ENCODE measurements at regions not wholly inside any gene's neighbourhood (a gene's known extent, or its start where the extent isn't known, plus 50 kb on each side); places are given as distances from the start of the nearest gene placed in this dataset.
"Not testable (repeated sequence)": the region's sequence is repeated elsewhere in the genome, so short reads cannot be mapped to it uniquely, and the experiment has no call there.

DNA sequence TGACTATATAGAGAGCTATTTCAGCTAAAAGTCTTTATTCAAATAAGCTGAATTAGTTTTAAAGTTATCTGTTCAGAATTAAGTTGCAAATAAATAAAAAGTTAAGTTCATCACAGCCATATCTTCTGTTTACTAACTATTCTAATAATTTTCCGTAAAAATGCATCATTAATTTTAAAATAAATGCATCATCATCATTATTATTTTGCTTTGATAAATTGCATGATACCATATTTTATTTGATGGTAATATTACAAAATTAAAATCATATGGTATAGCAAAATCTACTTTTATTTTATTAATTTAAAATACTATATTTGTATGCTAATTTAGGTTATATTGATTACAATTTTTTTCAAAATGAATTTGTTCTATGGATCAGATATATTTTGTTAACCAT, 357.3 kb upstream of the NDST4 start:
- no peaks in the 10 kb centered on the region for H3K36me3 ChIP-seq
- intact Hi-C loops (cut with DNase I; ENCODE audit: low total_unique reads), result no loop called here
- H3K4me3 ChIP-seq, result no peak overlapping the region
- no peak for DNase-seq
- TF ChIP-seq POLR2AphosphoS5 (IDR thresholded peaks at IDR 0.05) (no peak), POLR2A (IDR thresholded peaks at IDR 0.05) (no peak), EP300 (IDR thresholded peaks at IDR 0.05; ENCODE audit: low read depth) (no peak)
- TF ChIP-seq, protein P1, sequence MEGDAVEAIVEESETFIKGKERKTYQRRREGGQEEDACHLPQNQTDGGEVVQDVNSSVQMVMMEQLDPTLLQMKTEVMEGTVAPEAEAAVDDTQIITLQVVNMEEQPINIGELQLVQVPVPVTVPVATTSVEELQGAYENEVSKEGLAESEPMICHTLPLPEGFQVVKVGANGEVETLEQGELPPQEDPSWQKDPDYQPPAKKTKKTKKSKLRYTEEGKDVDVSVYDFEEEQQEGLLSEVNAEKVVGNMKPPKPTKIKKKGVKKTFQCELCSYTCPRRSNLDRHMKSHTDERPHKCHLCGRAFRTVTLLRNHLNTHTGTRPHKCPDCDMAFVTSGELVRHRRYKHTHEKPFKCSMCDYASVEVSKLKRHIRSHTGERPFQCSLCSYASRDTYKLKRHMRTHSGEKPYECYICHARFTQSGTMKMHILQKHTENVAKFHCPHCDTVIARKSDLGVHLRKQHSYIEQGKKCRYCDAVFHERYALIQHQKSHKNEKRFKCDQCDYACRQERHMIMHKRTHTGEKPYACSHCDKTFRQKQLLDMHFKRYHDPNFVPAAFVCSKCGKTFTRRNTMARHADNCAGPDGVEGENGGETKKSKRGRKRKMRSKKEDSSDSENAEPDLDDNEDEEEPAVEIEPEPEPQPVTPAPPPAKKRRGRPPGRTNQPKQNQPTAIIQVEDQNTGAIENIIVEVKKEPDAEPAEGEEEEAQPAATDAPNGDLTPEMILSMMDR (IDR thresholded peaks at IDR 0.05), result no peak
- WGBS, 2 donors (ENCODE audit: low coverage in 1 of 2), result 36 to 53% methylated on average over 1 of the region's 1 CpG
- no peaks in the 10 kb centered on the region for H3K9me3 ChIP-seq
- in situ Hi-C loops (cut with MboI; ENCODE audit: low pct_ligation_motif_present in 1 of 4, low pct_unique_long_range_greater_than_20kb in 1 of 4, low sequenced_read_pairs in 3 of 4), result no loop called here
- H3K27ac ChIP-seq, result no peak overlapping the region
- no peaks in the 10 kb centered on the region for H3K27me3 ChIP-seq
- H3K4me1 ChIP-seq, result no peaks in the 10 kb centered on the region

DNA sequence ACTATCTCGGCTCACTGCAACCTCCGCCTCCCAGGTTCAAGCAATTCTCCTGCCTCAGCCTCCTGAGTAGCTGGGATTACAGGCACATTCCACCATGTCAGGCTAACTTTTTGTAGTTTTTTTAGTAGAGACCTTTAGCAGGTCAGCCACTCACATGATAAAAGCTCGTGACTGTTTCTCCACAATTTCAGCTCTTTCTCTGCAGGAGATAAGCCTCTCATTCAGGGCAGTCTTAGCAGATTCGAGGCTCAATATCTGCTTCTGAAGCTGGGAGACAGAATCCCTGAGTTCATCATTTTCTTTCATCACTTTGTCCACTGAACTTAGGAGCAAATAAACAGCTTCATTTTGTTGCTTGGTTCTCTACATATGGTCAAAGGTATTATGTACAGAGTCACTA, 345.9 kb upstream of the NDST4 start:
- H3K4me3 ChIP-seq; H3K27ac ChIP-seq; H3K36me3 ChIP-seq; H3K9me3 ChIP-seq; intact Hi-C loops (cut with DNase I; ENCODE audit: low total_unique reads); DNase-seq; H3K27me3 ChIP-seq; H3K4me1 ChIP-seq; in situ Hi-C loops (cut with MboI; ENCODE audit: low pct_ligation_motif_present in 1 of 4, low pct_unique_long_range_greater_than_20kb in 1 of 4, low sequenced_read_pairs in 3 of 4): not testable (repeated sequence)
- WGBS, 2 donors (ENCODE audit: low coverage in 1 of 2), result 77 to 100% methylated on average over 2 to 4 of the region's 4 CpGs

DNA sequence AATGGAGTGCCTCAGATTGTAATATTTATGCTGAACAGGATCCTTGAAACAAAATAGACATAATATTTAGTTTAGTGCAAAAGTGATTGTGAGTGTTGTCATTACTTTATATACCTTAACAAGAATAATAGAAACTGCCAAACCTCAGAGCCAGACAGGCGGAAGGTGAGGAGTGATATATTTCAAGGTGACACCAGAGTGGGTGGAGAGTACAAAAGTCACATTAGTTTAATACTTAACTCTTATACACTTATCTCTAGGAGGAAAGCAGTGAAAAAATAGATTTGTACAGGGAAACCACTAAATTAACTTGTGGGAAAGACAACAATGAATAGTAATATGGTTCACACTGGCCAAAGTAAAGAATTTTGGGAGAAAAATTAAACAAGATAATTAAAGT, 342.8 kb upstream of the NDST4 start:
- H3K27ac ChIP-seq, result no peak overlapping the region
- H3K36me3 ChIP-seq, result no peaks in the 10 kb centered on the region
- 60 to 93% methylated on average over 1 of the region's 1 CpG for WGBS, 2 donors (ENCODE audit: low coverage in 1 of 2)
- DNase-seq, result no peak
- in situ Hi-C loops (cut with MboI; ENCODE audit: low pct_ligation_motif_present in 1 of 4, low pct_unique_long_range_greater_than_20kb in 1 of 4, low sequenced_read_pairs in 3 of 4), result no loop called here
- H3K4me1 ChIP-seq, result peaks cover 0 to 6% (median 0%) of the 10 kb centered on the region in 4 donors
- H3K9me3 ChIP-seq, result no peaks in the 10 kb centered on the region
- TF ChIP-seq POLR2A (IDR thresholded peaks at IDR 0.05) (no peak), EP300 (IDR thresholded peaks at IDR 0.05; ENCODE audit: low read depth) (no peak), POLR2AphosphoS5 (IDR thresholded peaks at IDR 0.05) (no peak)
- TF ChIP-seq, protein P1 (IDR thresholded peaks at IDR 0.05), result no peak
- intact Hi-C loops (cut with DNase I; ENCODE audit: low total_unique reads), result no loop called here
- no peaks in the 10 kb centered on the region for H3K27me3 ChIP-seq
- no peak overlapping the region for H3K4me3 ChIP-seq

DNA sequence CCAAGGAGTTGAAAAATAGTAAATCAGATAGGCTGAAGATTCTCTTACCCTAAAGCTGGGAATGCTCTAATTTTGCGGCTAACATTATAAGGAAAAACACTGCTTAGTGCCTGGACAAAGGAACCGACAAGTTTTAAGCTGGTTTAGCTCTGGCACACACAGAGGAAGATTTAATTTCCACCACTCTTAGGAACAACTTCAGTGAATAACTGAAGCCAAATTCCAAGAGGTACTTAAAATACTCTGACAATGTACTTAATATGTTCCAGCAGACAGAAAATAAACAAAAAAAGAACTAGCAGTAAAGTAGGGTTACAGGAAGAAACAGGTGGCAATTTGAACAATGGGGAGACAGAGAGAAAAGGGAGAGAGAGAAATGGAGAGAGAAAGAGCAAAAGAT, 340.8 kb upstream of the NDST4 start:
- Histone ChIP-seq H3K9me3 (no peaks in the 10 kb centered on the region), H3K27ac (no peak overlapping the region), H3K36me3 (no peaks in the 10 kb centered on the region), H3K4me1 (peaks cover 0 to 6% (median 0%) of the 10 kb centered on the region in 4 donors), H3K27me3 (no peaks in the 10 kb centered on the region), H3K4me3 (no peak overlapping the region)
- intact Hi-C loops (cut with DNase I; ENCODE audit: low total_unique reads), result no loop called here
- no peak for DNase-seq
- TF ChIP-seq POLR2AphosphoS5 (IDR thresholded peaks at IDR 0.05) (no peak), POLR2A (IDR thresholded peaks at IDR 0.05) (no peak), EP300 (IDR thresholded peaks at IDR 0.05; ENCODE audit: low read depth) (no peak)
- TF ChIP-seq, protein P1 (IDR thresholded peaks at IDR 0.05), result no peak
- 0 to 69% methylated on average over 1 to 2 of the region's 2 CpGs for WGBS, 2 donors (ENCODE audit: low coverage in 1 of 2)
- in situ Hi-C loops (cut with MboI; ENCODE audit: low pct_ligation_motif_present in 1 of 4, low pct_unique_long_range_greater_than_20kb in 1 of 4, low sequenced_read_pairs in 3 of 4), result no loop called here

DNA sequence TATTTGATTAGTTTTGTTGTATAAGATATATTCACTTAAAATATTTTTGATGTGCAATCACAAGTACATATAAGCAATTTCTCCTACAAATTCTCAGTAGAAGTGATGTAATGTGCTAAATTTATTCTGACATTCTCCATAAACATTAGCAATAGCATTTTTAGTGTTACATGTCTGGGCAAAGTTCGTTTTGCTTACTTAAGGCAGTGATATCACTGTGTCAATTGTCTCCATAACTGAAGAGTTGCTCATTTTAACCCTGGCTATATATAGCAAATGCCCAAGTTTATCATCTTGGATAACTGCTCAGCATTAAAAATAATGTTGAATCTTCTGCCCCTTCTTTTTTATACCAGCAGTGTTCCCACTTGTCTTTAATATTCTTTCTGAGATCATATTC, 340.0 kb upstream of the NDST4 start:
- TF ChIP-seq POLR2AphosphoS5 (IDR thresholded peaks at IDR 0.05) (no peak), POLR2A (IDR thresholded peaks at IDR 0.05) (no peak), EP300 (IDR thresholded peaks at IDR 0.05; ENCODE audit: low read depth) (no peak)
- TF ChIP-seq, protein P1 (IDR thresholded peaks at IDR 0.05), result no peak
- no peak for DNase-seq

DNA sequence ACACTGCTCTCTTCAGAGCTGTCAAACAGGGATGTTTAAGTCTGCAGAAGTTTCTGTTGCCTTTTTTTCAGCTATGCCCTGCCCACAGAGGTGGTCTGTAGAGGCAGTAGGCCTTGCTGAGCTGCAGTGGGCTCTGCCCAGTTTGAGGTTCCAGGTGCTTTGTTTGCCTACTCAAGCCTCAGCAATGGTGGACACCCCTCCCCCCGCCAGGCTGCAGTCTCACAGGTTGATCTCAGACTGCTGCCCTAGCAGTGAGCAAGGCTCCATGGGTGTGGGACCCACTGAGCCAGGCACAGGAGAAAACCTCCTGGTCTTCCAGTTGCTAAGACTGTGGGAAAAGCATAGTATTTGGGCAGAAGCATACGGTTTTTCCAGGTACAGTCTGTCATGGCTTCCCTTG, 338.8 kb upstream of the NDST4 start:
- DNase-seq; intact Hi-C loops (cut with DNase I; ENCODE audit: low total_unique reads); H3K36me3 ChIP-seq; H3K27me3 ChIP-seq; H3K27ac ChIP-seq; in situ Hi-C loops (cut with MboI; ENCODE audit: low pct_ligation_motif_present in 1 of 4, low pct_unique_long_range_greater_than_20kb in 1 of 4, low sequenced_read_pairs in 3 of 4); H3K4me1 ChIP-seq; H3K4me3 ChIP-seq; H3K9me3 ChIP-seq: not testable (repeated sequence)
- 87% methylated on average over 2 of the region's 2 CpGs; no CpG with 5 or more reads in 1 of the 2 donors for WGBS, 2 donors (ENCODE audit: low coverage in 1 of 2)

More for the DNA sequence above, 340.0 kb upstream of the NDST4 start:
- Histone ChIP-seq H3K4me1 (peaks cover 0 to 6% (median 0%) of the 10 kb centered on the region in 4 donors), H3K27me3 (no peaks in the 10 kb centered on the region), H3K36me3 (no peaks in the 10 kb centered on the region), H3K27ac (no peak overlapping the region), H3K4me3 (no peak overlapping the region), H3K9me3 (no peaks in the 10 kb centered on the region)
- WGBS, 2 donors (ENCODE audit: low coverage in 1 of 2), result 15 to 30% methylated on average over 1 of the region's 1 CpG
- intact Hi-C loops (cut with DNase I; ENCODE audit: low total_unique reads), result no loop called here
- in situ Hi-C loops (cut with MboI; ENCODE audit: low pct_ligation_motif_present in 1 of 4, low pct_unique_long_range_greater_than_20kb in 1 of 4, low sequenced_read_pairs in 3 of 4), result no loop called here

Measured in transverse colon (tissue), 4 donors.